ENCODE measurements at regions not wholly inside any gene's neighbourhood (a gene's known extent, or its start where the extent isn't known, plus 50 kb on each side); places are given as distances from the start of the nearest gene placed in this dataset.

DNA sequence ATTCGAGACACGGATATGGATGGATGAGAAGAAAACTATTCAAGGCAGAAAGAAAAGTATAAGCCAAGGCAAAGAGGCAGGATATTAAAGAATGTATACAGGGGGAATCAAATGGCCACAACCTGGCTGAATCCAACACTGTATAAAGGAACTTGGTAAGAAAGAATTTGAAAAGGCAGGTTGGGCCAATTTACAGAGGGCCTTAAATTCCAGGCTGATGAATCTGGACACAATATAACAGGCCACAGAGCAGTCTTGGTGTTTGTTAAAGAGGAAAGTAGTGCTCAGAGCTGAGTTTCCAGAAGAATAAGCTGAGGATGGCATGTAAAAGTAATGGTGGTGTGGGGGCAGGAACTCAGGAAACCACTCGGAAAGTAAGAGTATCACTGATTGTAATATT lies 72.3 kb upstream of the POU2AF2 start:
- Histone ChIP-seq H3K79me2 (ENCODE audit: insufficient read depth, low read length) (no peaks in the 10 kb centered on the region), H3K27ac (ENCODE audit: low read depth, low read length) (no peak overlapping the region), H3K36me3 (ENCODE audit: low read length) (no peaks in the 10 kb centered on the region), H4K20me1 (ENCODE audit: low read depth, low read length) (no peaks in the 10 kb centered on the region), H3F3A (ENCODE audit: insufficient read depth) (peaks cover 16% of the 10 kb centered on the region), H3K9me3 (ENCODE audit: insufficient read depth, low read length) (no peaks in the 10 kb centered on the region), H2AFZ (ENCODE audit: low read depth, low read length, severe bottlenecking) (no peak overlapping the region), H3K9ac (ENCODE audit: low read length) (no peak overlapping the region), H3K9me2 (replicated peaks; ENCODE audit: insufficient read depth, low read length) (no peaks in the 10 kb centered on the region), H3K4me2 (ENCODE audit: low read depth, low read length, poor library complexity, severe bottlenecking) (no peak overlapping the region), H3K27me3 (ENCODE audit: low read length) (no peaks in the 10 kb centered on the region), H3K4me3 (ENCODE audit: insufficient read depth, low read length, poor library complexity, severe bottlenecking) (no peak overlapping the region)
- no peak for TF ChIP-seq EZH2phosphoT487 (conservative IDR thresholded peaks at IDR 0.05; ENCODE audit: low read length)
- TF ChIP-seq, protein P1, sequence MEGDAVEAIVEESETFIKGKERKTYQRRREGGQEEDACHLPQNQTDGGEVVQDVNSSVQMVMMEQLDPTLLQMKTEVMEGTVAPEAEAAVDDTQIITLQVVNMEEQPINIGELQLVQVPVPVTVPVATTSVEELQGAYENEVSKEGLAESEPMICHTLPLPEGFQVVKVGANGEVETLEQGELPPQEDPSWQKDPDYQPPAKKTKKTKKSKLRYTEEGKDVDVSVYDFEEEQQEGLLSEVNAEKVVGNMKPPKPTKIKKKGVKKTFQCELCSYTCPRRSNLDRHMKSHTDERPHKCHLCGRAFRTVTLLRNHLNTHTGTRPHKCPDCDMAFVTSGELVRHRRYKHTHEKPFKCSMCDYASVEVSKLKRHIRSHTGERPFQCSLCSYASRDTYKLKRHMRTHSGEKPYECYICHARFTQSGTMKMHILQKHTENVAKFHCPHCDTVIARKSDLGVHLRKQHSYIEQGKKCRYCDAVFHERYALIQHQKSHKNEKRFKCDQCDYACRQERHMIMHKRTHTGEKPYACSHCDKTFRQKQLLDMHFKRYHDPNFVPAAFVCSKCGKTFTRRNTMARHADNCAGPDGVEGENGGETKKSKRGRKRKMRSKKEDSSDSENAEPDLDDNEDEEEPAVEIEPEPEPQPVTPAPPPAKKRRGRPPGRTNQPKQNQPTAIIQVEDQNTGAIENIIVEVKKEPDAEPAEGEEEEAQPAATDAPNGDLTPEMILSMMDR (IDR thresholded peaks at IDR 0.05; ENCODE audit: insufficient read depth, low read length, poor library complexity, severe bottlenecking): no peak

DNA sequence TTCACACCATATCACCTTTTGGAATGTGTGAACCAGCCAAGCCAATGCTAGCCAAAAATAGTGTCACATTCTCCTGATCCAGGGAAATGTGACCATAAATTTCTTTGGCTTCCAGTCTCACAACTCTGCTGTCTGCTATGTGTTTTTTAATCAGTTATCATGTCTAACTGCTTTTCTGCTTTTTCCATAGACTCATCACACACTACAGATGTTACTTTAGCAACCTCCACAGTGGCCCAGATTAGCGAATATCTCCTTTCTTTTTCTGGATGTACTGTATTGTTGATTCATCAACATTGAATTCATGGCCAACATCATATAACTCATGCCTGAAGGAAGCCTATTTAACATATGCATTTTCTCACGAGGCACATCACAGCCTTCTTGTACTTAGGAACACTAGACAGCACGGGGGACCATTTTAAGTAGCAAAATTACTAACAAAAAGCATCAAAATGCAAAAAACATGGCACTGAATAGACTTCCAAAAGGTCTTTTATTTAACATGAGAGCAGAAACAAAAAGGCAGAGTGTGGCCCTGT lies 73.1 kb upstream of the POU2AF2 start:
- H2AFZ ChIP-seq (ENCODE audit: low read depth, low read length, severe bottlenecking): no peak overlapping the region
- no peaks in the 10 kb centered on the region for H3K9me2 ChIP-seq (replicated peaks; ENCODE audit: insufficient read depth, low read length)
- H3K27ac ChIP-seq (ENCODE audit: low read depth, low read length): no peak overlapping the region
- H3F3A ChIP-seq (ENCODE audit: insufficient read depth): peaks cover 7% of the 10 kb centered on the region
- no peaks in the 10 kb centered on the region for H3K36me3 ChIP-seq (ENCODE audit: low read length)
- H3K79me2 ChIP-seq (ENCODE audit: insufficient read depth, low read length): no peaks in the 10 kb centered on the region
- no peaks in the 10 kb centered on the region for H3K9me3 ChIP-seq (ENCODE audit: insufficient read depth, low read length)
- H3K4me2 ChIP-seq (ENCODE audit: low read depth, low read length, poor library complexity, severe bottlenecking): no peak overlapping the region
- H3K27me3 ChIP-seq (ENCODE audit: low read length): no peaks in the 10 kb centered on the region
- H3K4me3 ChIP-seq (ENCODE audit: insufficient read depth, low read length, poor library complexity, severe bottlenecking): no peak overlapping the region
- TF ChIP-seq, protein P1 (IDR thresholded peaks at IDR 0.05; ENCODE audit: insufficient read depth, low read length, poor library complexity, severe bottlenecking): no peak
- no peak for TF ChIP-seq EZH2phosphoT487 (conservative IDR thresholded peaks at IDR 0.05; ENCODE audit: low read length)
- H3K9ac ChIP-seq (ENCODE audit: low read length): no peak overlapping the region
- H4K20me1 ChIP-seq (ENCODE audit: low read depth, low read length): no peaks in the 10 kb centered on the region

DNA sequence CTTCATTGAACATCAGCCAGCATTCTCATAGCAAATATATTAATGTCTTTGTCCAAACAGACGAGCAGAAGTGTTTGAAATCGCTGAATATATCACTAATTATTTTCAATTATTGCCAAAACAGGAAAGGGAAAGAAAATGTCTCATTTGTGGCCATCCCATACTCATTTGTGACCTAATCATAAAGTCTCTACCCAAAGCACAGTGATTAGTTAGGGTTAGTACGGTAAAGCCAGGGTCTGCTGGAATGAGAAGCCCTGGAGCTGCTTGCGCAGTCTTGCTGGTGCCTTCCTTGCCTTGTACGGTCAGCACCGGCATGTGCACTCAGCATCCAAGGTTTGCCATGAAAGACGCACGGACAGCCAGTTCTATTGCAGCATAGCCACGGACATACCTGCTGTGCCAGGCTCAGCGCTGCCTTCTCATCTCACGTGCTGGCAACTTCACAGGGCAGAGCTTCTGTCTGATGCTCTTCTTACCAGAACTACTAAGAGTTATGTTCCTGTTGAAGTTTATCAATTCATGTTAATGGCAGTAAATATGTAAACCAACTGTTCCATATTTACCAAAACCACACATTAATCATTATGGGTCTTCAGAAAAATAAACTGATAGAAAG lies 74.7 kb upstream of the POU2AF2 start:
- Histone ChIP-seq H3K27ac (ENCODE audit: low read depth, low read length) (no peak overlapping the region), H3F3A (ENCODE audit: insufficient read depth) (no peaks in the 10 kb centered on the region), H3K79me2 (ENCODE audit: insufficient read depth, low read length) (no peaks in the 10 kb centered on the region), H3K9me2 (replicated peaks; ENCODE audit: insufficient read depth, low read length) (no peaks in the 10 kb centered on the region), H3K27me3 (ENCODE audit: low read length) (no peaks in the 10 kb centered on the region), H3K9ac (ENCODE audit: low read length) (no peak overlapping the region), H3K4me3 (ENCODE audit: insufficient read depth, low read length, poor library complexity, severe bottlenecking) (no peak overlapping the region), H3K36me3 (ENCODE audit: low read length) (no peaks in the 10 kb centered on the region), H3K4me2 (ENCODE audit: low read depth, low read length, poor library complexity, severe bottlenecking) (no peak overlapping the region), H2AFZ (ENCODE audit: low read depth, low read length, severe bottlenecking) (no peak overlapping the region), H4K20me1 (ENCODE audit: low read depth, low read length) (no peaks in the 10 kb centered on the region), H3K9me3 (ENCODE audit: insufficient read depth, low read length) (no peaks in the 10 kb centered on the region)
- no peak for TF ChIP-seq EZH2phosphoT487 (conservative IDR thresholded peaks at IDR 0.05; ENCODE audit: low read length)
- TF ChIP-seq, protein P1 (IDR thresholded peaks at IDR 0.05; ENCODE audit: insufficient read depth, low read length, poor library complexity, severe bottlenecking): no peak
